ENCODE measurements at regions not wholly inside any gene's neighbourhood (a gene's known extent, or its start where the extent isn't known, plus 50 kb on each side); places are given as distances from the start of the nearest gene placed in this dataset.
A peak's percentile ranks its signal among the peaks of the same experiment; 100 is the strongest.
"Not testable (repeated sequence)": the region's sequence is repeated elsewhere in the genome, so short reads cannot be mapped to it uniquely, and the experiment has no call there.

DNA sequence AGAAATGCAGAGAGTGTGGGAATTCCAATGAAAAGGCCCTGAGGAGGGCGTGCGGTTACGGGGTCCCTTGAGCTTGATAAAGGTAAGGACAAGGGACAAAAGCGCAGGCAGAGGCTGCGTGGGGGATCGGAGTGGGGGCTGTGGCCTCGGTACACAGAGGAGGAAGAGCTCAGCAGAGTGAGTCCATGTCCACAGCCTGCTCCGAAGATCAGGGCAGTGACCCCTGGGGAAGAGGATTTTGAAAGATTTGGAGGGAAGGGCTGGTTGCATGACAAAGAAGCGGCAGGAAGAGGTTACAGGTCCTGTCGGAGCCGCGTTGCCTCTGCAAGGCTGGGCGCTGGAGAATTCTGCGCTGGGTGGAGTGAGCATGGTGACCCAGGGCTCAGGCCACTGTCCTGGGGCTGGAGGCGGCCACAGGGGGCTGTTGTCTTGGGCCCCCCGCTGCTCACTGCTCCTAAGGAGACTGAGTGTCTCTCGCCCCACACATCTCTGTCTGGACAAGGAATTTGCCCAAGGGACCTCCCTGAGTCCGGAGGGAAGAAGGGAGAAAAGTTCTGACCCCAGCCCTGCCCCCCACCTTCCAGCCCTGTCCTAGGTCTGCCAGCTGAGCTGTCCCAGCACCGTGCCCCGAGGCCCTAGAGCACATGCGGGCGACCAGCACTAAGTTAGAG, 69.8 kb upstream of the INSIG1 start:
- FAIRE-seq (no peak), DNase-seq (ENCODE audit: low spot score) (no peak)

GRCh38 chr7:155228459-155228845, 69.2 kb upstream of the INSIG1 start:
- peak; percentile 90 for DNase-seq (ENCODE audit: low spot score)
- FAIRE-seq, result peak; percentile 84

- no peak for FAIRE-seq
Measured at GRCh38 chr7:155228894-155229293, 68.8 kb upstream of the INSIG1 start.

DNA sequence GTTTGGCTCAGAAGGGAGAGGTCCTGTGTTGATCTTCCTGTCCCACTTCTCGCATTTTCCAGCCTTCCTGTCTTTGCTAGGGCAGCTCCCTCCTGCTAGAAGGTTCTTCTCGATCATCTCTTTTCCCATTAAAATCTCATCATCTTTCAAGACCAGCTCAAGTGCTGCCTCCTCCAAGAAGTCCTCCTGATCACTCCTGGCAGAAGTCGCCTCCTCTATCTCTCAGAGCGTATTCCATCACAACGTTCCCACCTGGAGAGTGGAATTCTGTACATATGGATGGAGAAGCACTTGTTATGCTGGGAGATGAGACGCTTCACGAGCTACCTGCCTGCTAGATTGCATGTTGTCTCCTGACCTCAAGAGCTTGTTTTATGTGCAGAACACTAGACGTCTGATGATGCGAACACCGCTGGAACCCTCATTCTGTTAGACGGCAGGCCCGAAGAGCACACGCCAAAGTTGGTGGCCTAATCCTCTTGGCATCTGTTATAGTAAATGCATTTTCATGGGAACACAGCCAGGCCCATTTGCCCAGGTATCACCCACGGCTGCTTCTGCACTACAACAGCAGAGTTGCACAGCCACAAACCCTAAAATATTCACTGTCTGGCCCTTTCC, 68.0 kb upstream of the INSIG1 start:
- FAIRE-seq (no peak), DNase-seq (ENCODE audit: low spot score) (peak; percentile 56)

More at GRCh38 chr7:155228894-155229293, 68.8 kb upstream of the INSIG1 start:
- DNase-seq (ENCODE audit: low spot score), result no peak

DNA sequence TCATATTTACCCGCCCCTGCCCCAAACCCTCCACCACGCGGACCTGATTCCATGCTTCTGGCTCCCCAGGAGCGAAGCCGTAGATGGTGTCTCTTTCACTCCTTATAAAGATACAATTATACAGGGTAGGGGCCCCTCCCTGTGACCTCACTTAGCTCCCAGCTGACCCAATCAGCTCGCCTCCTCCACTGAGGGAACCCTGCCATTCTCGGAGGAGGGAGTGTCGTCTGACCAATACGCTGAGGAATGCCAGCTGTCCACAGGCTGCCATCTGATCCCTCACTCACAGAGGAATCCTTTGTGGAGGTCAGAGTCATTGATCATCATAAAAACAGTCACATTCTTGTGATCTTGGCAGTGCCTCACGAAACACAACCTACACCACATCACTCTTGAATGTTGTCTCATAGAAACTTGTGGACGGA, 67.5 kb upstream of the INSIG1 start:
- peak; percentile 100 for DNase-seq (ENCODE audit: low spot score)
- peak; percentile 99 for FAIRE-seq

- DNase-seq (ENCODE audit: low spot score) (no peak), FAIRE-seq (no peak)
Measured at GRCh38 chr7:155231241-155231800, 66.4 kb upstream of the INSIG1 start.

- no peak for DNase-seq (ENCODE audit: low spot score)
- FAIRE-seq, result no peak
Measured at GRCh38 chr7:155231941-155232340, 65.7 kb upstream of the INSIG1 start.

- FAIRE-seq, result no peak
- DNase-seq (ENCODE audit: low spot score), result no peak
Measured at GRCh38 chr7:155232911-155233310, 64.8 kb upstream of the INSIG1 start.

- no peak for DNase-seq (ENCODE audit: low spot score)
- no peak for FAIRE-seq
Measured at GRCh38 chr7:155233311-155234157, 64.1 kb upstream of the INSIG1 start.

DNA sequence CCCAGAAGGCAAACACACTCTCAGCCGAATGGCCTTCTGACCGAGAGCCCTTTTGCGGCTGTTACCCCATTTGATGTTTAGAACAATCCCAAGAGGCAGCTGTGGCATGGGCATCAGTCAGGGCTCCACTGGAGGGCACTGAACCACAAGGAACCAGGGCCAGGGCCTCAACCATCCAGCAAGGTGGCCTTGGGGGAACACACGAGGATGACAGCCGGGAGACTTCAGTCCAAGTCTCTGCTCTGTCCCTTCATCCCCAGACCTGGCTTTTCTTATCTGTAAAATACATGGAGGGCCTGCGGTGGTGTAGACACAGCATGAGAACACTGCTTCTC, 63.6 kb upstream of the INSIG1 start:
- FAIRE-seq, result no peak
- peak; percentile 11 for DNase-seq (ENCODE audit: low spot score)

DNA sequence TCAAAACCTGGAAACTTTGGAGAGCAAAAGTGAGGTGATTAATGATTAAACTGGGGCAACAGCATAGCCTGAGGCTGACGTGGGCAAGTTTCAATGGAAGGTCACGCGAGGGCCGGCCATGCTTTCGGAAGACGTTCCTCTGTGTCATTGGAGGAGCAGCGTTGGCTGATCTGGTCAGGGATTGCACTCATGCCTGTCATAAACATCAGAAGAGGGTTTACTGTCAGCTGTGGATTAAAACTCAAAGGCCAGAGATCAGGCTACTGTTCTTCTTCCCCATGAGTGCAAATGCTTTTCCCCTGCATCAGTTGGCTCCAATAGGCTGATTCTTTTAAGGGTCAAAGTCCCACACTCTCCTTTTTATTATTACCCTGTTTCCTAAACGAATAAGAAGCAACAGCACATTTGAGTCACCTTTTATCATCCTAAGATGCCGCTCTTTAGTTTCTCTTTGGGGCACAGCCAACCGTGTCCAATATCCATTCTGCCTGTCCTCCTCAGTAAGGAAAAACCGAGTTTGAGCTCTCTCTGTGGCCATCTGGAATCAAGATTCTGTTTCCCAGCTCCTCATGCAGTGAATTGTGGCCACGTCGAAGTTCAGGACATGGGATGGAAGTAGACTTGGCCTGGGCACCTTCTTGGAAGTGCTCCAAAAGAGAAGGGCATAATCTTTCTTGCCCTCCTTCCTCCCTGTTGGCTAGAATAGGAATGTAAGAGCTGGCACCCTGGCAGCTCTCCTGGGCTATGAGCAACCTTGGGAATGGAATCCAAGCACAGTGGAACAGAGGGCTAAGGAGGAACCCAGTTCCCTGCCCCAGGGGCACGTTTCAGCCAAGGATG, 62.5 kb upstream of the INSIG1 start:
- DNase-seq (ENCODE audit: low spot score), result peak; percentile 91

DNA sequence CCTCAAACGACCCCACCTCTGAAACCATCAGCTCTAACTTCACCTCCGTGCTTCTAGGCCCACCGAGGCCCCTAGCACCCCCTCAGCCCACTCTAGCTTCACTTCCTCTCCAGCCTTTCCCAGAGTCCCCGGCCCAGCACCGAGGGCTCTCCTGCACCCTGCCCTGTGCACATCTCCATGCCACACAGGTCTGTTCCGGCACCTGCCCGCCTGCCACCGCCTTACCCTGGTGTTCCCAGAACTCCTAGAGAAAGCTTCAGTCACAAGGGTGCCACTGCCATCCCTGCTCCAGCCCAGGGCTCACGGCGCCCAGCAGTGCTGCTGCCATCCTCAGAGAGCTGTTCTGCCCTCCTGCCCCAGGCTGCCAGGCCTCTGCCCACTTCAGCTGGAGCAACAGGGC, 61.3 kb upstream of the INSIG1 start:
- FAIRE-seq (no peak), DNase-seq (ENCODE audit: low spot score) (no peak)

More for the DNA sequence above, 62.5 kb upstream of the INSIG1 start:
- peak; percentile 93 for FAIRE-seq

- no peak for DNase-seq (ENCODE audit: low spot score)
- FAIRE-seq, result no peak
Measured at GRCh38 chr7:155237297-155237696, 60.4 kb upstream of the INSIG1 start.

DNA sequence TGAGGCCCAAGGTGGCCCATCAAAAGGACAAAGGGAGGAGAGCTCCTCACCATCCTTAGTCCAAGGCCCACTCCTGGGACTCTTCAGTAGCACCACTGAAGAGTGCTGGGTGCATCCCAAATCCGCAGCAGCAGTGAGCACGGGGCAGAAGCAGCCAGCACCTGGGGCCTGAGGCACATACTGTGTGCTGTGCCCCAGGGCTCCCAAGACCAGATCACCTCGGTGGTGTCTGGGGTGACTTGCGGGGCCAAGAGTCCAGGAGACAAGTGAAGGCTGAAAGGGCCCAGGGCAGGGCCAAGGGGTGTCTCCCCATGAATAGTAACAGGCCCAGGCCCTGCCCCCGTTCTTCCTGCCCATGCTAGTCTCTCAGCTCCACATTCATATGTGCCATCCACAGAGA, 59.9 kb upstream of the INSIG1 start:
- DNase-seq (ENCODE audit: low spot score) (no peak), FAIRE-seq (no peak)

DNA sequence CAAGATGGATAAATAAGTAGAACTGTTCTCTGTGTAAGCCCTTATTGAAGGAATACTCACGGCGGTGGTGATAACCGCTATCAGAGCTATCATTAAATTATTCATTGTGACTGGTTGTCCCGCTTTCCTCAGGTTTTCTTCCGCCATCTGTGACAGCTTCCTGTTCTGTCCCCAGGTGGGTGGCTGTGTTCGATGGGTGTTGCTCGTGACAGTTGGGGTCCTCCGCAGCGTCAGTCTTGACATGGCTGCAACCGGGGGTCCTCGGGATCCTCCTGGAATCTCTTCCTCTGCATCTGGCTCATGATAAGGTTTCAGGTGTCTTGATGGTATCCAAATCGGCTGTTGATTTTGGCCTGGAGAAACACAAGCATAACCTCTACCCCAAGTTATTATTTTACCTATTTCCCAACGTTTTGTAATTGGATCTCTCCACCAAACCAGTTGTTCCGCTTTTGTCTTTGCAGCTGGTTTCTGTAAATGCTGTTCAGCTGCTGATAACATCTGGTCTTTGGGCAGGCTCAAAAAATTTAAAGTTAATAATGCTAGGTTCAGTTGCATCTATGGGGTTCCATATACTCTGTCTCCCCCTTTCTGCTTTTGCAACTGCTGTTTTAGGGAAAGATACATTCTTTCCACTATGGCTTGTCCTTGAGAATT, 58.1 kb upstream of the INSIG1 start:
- FAIRE-seq, result not testable (repeated sequence)

DNA sequence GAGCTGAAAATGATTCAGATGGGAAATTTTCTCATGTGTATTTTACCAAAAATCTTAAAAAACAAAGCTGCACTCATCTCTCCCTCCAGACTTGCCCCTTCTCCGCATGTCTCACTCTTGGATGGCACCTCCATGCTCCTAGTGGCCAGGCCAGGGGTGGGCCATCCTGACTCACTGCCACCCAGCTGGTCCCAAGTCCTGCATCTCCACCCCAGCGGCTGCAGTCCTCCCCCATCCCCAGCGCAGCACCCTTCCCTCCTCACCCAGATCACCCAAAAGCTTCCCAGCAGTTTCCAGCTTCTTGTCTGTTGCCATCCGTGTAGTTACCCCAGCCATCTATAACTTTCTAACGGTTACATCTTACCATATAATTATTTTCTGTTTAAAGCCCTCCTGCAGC, 53.0 kb upstream of the INSIG1 start:
- FAIRE-seq, result no peak

More for the DNA sequence above, 58.1 kb upstream of the INSIG1 start:
- not testable (repeated sequence) for DNase-seq (ENCODE audit: low spot score)

DNA sequence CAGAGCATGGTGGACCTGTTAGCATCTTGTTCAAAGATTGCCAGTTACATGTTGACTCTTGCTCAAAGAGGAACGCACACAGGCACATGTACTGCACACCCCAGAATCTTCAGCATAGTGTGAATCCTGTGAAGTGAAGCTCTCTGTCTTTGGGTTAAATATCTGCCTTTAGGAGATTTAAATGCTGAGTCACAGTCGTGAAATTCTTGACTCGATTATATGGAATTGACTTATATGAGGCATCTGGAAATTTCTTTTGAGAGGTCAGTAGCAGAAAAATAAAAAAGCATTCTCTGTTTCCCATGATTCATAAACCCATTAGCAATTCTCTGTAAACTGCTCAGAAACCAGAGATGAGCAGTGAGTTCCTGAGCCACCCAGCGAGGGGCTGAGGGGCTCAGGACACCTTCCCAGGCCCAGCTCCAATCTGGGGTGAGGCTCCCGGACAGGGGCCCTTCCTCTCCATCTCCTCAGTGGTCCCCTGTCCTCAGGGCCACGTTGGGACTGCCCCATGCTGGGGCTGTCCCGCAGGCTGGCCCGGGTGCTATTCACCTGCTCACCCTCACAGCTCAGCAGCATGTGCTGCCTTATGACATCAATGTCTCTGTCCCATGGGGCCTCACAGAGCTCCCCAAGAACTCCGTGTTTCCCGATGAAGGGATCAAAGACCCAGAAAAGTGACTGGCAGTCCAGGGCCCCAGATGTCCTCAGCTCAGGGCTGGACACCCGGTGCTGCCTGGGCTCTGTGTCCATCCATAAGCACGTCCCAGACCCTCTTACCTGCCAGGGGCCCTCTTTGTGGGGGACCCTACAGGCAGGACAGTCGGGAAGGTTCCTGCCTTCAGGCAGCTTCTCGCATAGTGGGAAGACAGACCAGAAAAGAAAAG, 50.0 kb upstream of the INSIG1 start:
- no peak for FAIRE-seq
- DNase-seq (ENCODE audit: low spot score), result no peak

More for the DNA sequence above, 53.0 kb upstream of the INSIG1 start:
- DNase-seq (ENCODE audit: low spot score), result no peak

Data from RCC 7860 (cell line).